Loucy (cell line): ENCODE measurements at regions not wholly inside any gene's neighbourhood (a gene's known extent, or its start where the extent isn't known, plus 50 kb on each side); places are given as distances from the start of the nearest gene placed in this dataset.

Experiments used
- H2AFZ ChIP-seq: fragments of 200-600 bp; sonication (generic); 2 replicates; pipeline ENCODE4 v1.6.0; 2016; ENCODE audit warnings: antibody characterized with exemption, mild to moderate bottlenecking, low read length, moderate library complexity
- H3F3A ChIP-seq: fragments of 200-600 bp; 2 replicates; pipeline ENCODE4 v1.6.0; 2016; ENCODE audit warnings: antibody characterized with exemption, low read depth, mild to moderate bottlenecking
- H3K27me3 ChIP-seq: fragments of 200-600 bp; sonication (generic); 2 replicates; pipeline ENCODE4 v1.6.1; 2014; ENCODE audit warnings: low read length, mild to moderate bottlenecking; ENCODE audit not compliant: insufficient read depth, poor library complexity, severe bottlenecking
- H3K36me3 ChIP-seq: fragments of 200-600 bp; sonication (generic); 2 replicates; pipeline ENCODE4 v1.6.1; 2016; ENCODE audit warnings: low read length; ENCODE audit not compliant: insufficient read depth
- H3K4me1 ChIP-seq: fragments of 200-600 bp; sonication (generic); 2 replicates; pipeline ENCODE4 v1.5.1; 2014; ENCODE audit warnings: low read length, mild to moderate bottlenecking; ENCODE audit not compliant: insufficient read depth, poor library complexity, severe bottlenecking
- H3K4me2 ChIP-seq: fragments of 200-600 bp; sonication (generic); 2 replicates; pipeline ENCODE4 v1.6.0; 2014; ENCODE audit warnings: antibody characterized with exemption, low read length, low read depth, mild to moderate bottlenecking; ENCODE audit not compliant: poor library complexity, severe bottlenecking
- H3K4me3 ChIP-seq: fragments of 200-600 bp; sonication (generic); 2 replicates; pipeline ENCODE4 v1.5.1; 2014; ENCODE audit warnings: low read length, mild to moderate bottlenecking, mixed read lengths; ENCODE audit not compliant: poor library complexity, severe bottlenecking
- H3K79me2 ChIP-seq: fragments of 200-600 bp; sonication (generic); 2 replicates; pipeline ENCODE4 v1.6.1; 2014; ENCODE audit warnings: low read length; ENCODE audit not compliant: insufficient read depth
- H3K9ac ChIP-seq: fragments of 200-600 bp; sonication (generic); 2 replicates; pipeline ENCODE4 v1.6.0; 2014; ENCODE audit warnings: mild to moderate bottlenecking, low read depth, low read length, moderate library complexity; ENCODE audit not compliant: poor library complexity, severe bottlenecking
- H3K9me2 ChIP-seq: fragments of 200-600 bp; sonication (generic); replicated peaks from 2 replicates; pipeline ENCODE4 v1.6.1; 2016; ENCODE audit warnings: low read depth, low read length, mixed read lengths
- H3K9me3 ChIP-seq: fragments of 200-600 bp; sonication (generic); 2 replicates; pipeline ENCODE4 v1.6.1; 2014; ENCODE audit warnings: mild to moderate bottlenecking, antibody characterized with exemption, low read length, low read depth; ENCODE audit not compliant: insufficient read depth
- H4K20me1 ChIP-seq: fragments of 200-600 bp; sonication (generic); 2 replicates; pipeline ENCODE4 v1.6.0; 2014; ENCODE audit warnings: antibody characterized with exemption, low read length, mild to moderate bottlenecking; ENCODE audit not compliant: insufficient read depth, poor library complexity, severe bottlenecking
- CTCF ChIP-seq: fragments of 200-600 bp; sonication (generic); conservative IDR thresholded peaks from 2 replicates; pipeline ENCODE4 v1.5.1; 2014; ENCODE audit warnings: mild to moderate bottlenecking, antibody characterized with exemption, low read length
- EZH2phosphoT487 ChIP-seq: fragments of 200-600 bp; IDR thresholded peaks from 2 replicates; pipeline ENCODE4 v1.6.1; 2018; ENCODE audit warnings: antibody characterized with exemption, mild to moderate bottlenecking, moderate library complexity, borderline replicate concordance

- H2AFZ ChIP-seq: no peak overlapping the region
- H3K4me3 ChIP-seq: no peak overlapping the region
- H3K9me2 ChIP-seq: no peaks in the 10 kb centered on the region
- H3K4me2 ChIP-seq: no peak overlapping the region
- H3K4me1 ChIP-seq: no peaks in the 10 kb centered on the region
- no peak overlapping the region for H3K9ac ChIP-seq
- TF ChIP-seq EZH2phosphoT487 (no peak), CTCF (no peak)
- no peaks in the 10 kb centered on the region for H3K79me2 ChIP-seq
- H3F3A ChIP-seq: no peaks in the 10 kb centered on the region
- no peaks in the 10 kb centered on the region for H3K36me3 ChIP-seq
- H3K27me3 ChIP-seq: no peaks in the 10 kb centered on the region
- H4K20me1 ChIP-seq: no peaks in the 10 kb centered on the region
- H3K9me3 ChIP-seq: no peaks in the 10 kb centered on the region
Observed at GRCh38 chr4:171221181-171221580, 592.0 kb upstream of the GALNTL6 start.

- no peak overlapping the region for H3K9ac ChIP-seq
- no peaks in the 10 kb centered on the region for H3K27me3 ChIP-seq
- TF ChIP-seq CTCF: no peak
- TF ChIP-seq EZH2phosphoT487: no peak
- H4K20me1 ChIP-seq: no peaks in the 10 kb centered on the region
- H3K4me1 ChIP-seq: no peaks in the 10 kb centered on the region
- no peak overlapping the region for H3K4me2 ChIP-seq
- H3K4me3 ChIP-seq: no peak overlapping the region
- H3K9me2 ChIP-seq: no peaks in the 10 kb centered on the region
- no peaks in the 10 kb centered on the region for H3K36me3 ChIP-seq
- H3F3A ChIP-seq: no peaks in the 10 kb centered on the region
- H3K79me2 ChIP-seq: no peaks in the 10 kb centered on the region
- H2AFZ ChIP-seq: no peak overlapping the region; the same call in 1 of the 2 replicates
- H3K9me3 ChIP-seq: no peaks in the 10 kb centered on the region
Observed at GRCh38 chr4:171203425-171203824, 609.8 kb upstream of the GALNTL6 start.

- H3K9me2 ChIP-seq: no peaks in the 10 kb centered on the region
- no peaks in the 10 kb centered on the region for H3F3A ChIP-seq
- H2AFZ ChIP-seq: no peak overlapping the region
- TF ChIP-seq EZH2phosphoT487 (no peak), CTCF (no peak)
- H3K9ac ChIP-seq: no peak overlapping the region
- H3K36me3 ChIP-seq: no peaks in the 10 kb centered on the region
- H3K27me3 ChIP-seq: no peaks in the 10 kb centered on the region
- no peak overlapping the region for H3K4me3 ChIP-seq
- no peaks in the 10 kb centered on the region for H3K79me2 ChIP-seq
- no peak overlapping the region for H3K4me2 ChIP-seq
- no peaks in the 10 kb centered on the region for H4K20me1 ChIP-seq
- H3K4me1 ChIP-seq: no peaks in the 10 kb centered on the region
- no peaks in the 10 kb centered on the region for H3K9me3 ChIP-seq
Observed at GRCh38 chr4:171202908-171203307, 610.3 kb upstream of the GALNTL6 start.
